ENCODE measurements at regions not wholly inside any gene's neighbourhood (a gene's known extent, or its start where the extent isn't known, plus 50 kb on each side); places are given as distances from the start of the nearest gene placed in this dataset.
A peak's percentile ranks its signal among the peaks of the same experiment; 100 is the strongest.
"Not testable (repeated sequence)": the region's sequence is repeated elsewhere in the genome, so short reads cannot be mapped to it uniquely, and the experiment has no call there.

DNA sequence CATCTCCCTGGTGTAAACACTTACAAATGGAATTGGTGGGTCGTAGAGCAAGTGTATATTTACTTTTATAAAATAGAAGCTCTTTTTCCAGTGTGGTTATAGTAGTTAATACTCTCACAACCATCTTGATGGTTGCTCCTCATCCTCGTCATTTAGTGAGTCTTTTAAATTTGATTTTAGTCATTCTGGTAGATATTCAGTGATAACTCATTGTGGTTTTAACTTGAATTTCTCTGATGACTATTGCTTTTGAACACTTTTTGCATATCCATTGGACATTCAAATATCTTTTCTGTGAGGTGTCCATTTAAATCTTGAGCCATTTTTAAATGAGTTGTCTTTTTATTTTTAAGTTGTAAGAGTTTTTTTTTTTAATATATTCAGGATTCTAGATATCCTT, 189.2 kb upstream of the PHACTR1 start:
- DNase-seq = no peak

DNA sequence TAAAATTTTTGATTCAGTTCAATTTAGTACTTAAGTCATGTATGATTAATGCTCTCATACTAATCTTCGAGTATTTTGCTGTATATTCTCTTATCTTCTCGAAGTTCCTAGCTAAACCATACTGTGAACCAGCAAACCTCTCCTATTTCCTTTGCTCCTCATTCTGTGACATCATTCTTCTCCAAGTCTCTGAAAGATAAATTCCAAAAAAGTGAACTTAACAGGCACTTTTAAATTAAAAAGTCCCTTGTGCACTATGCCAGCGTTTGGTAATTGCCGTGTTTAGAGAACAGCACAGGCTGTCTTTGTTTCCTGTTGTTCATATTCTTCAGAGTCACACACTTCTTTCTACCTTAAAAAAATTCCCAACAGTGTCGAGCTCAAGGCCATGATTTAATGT, 188.4 kb upstream of the PHACTR1 start:
- DNase-seq = no peak

DNA sequence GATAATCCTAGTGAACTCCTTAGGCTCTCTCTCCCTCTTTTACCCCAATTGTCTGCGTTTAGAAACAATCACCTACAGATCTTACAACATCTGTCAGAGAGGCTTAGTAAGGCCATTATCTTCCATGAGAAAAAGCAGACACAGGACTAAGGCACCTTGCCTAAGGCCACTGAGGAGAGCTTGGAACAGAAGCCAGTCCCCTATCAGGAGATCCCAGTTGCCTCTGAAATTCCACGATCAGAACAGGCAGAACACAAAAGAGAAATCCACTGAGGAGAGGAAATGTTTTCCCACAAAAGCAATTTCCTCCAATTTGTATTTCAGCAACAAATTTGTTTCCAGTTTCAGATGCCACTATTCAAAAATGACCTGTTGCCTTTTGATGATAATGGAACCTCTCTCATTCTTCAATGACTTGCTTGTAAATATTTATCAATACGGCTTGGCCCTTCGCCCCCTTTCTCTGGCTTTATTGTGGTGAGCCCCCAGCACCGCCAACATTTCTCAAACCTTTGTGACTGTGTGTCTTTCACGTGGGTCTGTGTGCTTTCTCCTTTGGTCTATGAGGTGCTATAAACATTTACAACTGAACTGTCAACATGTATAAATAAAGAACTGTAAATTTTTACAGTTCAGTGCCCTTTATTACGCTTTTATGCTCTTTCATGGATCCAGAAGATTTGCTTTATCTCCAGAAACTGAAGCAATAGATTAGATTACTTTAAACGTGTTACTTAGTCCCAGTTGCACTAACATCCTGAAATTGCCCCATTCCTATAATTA, 187.8 kb upstream of the PHACTR1 start:
- peak; percentile 31 for DNase-seq

DNA sequence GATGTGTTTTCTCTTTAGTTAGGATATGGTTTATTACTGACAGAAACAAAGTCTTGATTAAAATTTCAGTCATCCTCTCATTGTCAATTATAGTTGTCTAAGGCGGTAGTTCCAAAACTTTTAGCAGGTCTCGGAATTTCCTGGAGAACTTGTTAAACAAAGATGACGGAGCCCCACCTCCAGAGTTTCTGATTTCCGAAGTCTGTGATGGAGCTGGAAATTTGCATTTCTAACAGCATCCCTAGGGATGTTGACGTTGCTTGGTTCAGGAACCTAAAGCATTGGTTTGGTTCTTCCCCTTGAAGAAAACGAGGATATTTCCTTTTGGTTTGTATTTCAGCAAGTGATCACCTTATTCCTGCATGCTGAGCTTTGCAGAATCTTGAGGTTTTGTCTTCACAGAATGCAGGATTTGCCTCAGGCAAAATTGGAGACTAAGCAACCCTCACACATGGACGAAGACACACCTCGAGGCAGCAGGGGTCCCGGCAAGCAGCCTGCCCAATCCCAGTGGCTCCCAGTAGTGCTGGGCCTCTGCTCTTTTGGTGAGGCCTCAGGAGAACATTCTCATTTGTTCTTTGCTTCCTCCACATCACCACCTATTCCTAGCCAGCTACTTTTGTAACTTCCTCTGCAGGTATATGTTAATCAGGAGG, 187.1 kb upstream of the PHACTR1 start:
- DNase-seq = no peak

DNA sequence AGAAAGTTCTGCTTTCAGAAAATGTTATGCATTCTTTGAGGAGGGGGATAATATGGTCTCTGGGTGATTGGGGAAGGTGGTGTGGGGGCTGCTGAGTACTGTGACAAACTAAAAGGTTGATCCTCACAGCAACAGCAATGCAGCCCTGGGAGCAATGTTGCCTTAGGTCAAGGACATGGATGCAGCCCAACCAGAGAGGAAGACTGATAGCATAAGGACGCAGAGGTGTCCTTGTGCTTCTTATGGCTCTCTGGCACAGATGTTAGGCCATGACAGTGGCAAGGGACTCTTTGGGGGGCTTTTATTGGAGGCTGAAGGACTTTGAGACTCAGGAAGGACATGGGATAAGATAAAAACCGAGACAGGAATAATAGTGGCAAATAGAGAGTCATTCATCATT, 186.2 kb upstream of the PHACTR1 start:
- no peak for DNase-seq

DNA sequence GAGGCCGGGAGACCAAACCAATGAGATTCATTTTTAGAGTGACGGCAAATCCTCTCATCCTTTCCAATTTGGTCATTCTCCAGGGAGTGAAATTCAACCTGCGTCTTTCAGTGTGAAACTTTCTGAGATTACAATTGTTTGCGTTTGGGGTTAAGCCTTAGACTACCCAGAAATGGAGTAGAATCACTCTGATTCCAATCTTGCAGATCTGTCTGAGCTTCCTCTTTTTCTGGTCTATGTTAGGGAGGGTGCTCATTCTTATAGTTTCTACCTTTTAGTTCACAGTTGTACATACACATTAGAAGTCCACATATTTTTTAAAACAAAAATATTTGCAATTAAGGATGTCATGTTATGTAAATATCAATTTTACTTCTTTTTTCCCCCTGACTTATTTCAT, 183.0 kb upstream of the PHACTR1 start:
- DNase-seq = peak; percentile 34

DNA sequence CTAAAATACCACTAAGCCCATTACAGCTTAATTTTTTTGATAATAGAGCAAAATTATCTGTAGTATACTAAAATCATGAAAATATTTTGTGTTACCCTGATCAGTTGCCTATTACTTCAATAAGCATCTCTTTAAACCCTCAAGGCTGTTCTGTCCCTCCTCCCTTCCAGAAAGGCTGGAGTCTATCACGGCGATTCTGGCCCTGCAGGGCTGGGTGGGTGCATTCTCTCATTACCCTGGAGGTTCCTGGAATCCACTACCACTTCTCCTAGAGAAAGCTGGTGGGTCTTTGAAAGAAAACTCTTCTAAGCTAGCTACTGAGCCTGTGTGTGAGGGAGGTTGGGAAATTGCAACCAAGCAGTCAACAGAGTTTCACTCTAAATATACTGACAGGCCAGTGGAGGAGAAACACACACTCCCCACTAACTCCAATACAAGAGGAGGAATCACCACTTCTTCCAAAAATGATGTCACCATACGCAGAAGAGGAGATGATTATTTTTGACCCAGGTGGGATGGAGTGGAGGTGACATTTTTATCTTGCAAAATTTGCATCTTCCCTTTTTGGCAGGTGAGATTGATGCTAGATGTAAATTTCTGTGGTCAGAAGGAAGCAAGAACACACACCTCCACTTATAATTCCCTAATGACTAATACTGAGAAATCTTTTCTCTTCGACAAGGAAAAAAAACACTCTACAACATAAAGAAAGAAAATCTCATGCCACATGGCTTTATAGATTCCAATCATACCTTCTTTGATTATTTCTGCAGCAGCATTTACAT, 182.3 kb upstream of the PHACTR1 start:
- peak; percentile 57 for DNase-seq

DNA sequence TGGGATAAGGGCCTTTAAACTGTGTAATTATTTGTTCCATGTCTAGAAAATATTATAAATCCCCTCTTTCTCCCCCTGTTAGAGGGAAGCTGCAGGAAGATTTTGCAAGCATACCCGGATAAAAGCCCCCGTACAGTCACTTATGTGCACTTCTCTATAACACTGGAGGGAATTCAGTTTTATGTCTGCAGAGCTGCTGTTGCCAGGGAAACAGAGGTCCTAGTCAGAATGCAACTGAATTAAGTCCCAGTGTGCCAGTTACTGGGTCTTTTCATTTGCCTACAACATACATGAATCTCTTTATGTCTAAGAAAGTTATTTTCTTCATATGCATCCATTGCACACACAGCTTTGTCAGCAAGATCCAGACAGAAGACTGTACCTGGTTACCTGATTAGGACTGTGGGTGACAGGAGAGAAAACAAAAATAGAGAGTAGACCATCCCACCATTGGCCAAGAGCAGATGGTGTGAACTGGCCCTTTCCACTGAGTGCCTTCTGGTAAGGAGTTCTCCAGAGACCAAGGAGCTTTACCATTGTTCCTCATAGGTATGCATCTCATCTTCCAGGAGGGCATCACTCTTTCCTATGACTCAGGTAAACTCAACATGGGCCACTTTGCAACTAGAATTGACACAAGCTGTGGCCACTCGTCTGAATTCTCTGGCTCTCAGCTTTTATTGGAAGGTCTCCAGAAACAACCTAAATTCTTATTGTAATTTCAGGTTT, 180.8 kb upstream of the PHACTR1 start:
- DNase-seq = no peak

DNA sequence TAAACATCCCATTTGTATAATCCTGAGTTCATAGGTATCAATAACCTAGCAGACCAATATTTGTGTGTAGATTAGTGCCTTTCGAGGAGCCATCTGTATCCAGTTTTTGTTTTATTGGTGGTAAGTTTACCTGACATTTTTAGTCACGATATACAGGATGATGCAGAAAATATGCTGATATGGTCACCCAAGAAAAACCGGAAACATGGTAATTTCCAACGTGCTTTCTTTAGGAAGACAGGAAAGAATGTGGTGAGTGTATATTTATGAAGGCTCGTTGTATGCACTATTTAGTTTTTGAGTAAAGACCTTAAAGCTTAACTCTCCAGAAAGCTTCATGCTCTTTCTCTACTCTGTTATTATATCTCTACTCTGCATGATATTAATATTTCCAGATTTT, 180.2 kb upstream of the PHACTR1 start:
- no peak for DNase-seq

DNA sequence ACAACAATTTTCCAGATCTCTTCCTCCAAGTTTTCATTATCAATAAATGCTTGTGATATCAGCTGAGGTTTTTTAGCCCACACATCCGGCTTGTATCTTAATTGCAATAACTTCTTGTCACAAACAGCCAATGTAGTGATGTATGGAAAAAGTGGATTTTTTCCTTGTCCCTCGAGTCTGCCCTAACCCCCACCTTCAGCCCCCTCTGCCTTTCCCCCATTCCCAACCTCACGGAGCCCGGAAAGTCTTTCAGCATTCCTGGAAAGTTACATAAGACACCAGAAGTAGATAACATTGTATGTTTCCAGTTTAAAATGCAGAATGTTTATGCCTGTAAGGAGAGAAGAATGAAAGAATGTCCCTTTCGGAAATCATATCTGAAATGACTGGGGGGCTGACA, 179.2 kb upstream of the PHACTR1 start:
- peak; percentile 36 for DNase-seq

DNA sequence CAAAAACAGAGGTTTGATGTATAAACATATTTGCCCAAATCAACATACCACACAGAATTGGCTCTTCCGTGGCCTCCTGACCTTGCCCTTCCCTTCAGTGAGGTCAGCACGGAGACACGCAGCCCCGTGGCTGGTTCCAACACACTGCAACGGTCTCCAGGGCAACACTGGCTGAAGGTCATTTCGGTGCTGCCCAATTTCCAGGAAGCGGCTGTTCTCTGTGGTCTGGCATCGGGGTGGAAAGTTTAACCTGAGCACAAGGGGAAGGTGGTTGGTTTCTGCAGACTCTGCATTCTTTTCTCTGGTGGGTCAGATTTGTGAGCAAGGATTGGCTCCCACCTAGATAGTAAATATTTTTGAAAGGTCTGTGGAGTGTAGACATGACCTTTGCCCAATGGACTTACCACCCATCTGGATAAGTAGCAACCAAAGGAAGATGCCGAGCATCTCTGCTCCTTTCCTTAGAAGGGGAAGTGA, 177.6 kb upstream of the PHACTR1 start:
- DNase-seq = peak; percentile 13

DNA sequence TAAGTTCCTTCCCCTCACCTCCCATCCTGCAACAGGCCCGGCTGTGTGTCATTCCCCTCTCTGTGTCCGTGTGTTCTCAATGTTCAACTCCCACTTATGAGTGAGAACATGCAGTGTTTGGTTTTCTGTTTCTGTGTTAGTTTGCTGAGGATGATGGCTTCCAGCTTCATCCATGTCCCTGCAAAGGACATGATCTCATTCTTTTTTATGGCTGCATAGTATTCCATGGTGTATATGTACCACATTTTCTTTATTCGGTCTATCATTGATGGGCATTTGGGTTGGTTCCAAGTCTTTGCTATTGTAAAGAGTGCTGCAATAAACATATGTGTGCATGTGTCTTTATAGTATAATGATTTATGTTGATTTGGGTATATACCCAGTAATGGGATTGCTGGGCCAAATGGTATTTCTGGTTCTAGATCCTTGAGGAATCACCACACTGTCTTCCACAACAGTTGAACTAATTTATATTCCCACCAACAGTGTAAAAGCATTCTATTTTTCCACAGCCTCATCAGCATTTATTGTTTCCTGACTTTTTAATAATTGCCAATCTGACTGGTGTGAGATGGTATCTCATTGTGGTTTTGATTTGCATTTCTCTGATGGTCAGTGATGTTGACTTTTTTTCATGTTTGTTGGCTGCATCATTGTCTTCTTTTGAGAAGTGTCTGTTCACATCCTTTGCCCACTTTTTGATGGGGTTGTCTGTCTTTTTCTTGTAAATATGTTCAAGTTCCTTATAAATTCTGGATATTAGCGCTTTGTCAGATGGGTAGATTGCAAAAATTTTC, 174.1 kb upstream of the PHACTR1 start:
- DNase-seq = not testable (repeated sequence)

DNA sequence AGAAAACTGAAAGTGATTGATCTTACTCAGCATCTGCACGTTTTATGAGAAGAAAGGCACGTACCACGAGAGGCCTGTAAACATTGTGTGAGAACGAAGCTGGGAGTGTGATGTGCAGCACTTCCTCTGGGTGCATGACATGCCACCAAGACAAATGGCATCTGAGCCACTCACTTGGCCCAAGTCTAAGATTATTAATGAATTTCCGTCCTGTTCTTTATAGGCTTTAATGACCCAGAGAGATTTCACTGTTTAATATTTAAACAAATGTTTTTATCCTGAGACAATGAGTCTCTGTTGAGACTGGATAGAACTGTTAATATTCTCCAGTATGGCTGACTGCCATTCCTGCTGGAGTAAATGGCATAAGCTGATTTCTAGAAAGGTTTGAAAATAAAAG, 172.6 kb upstream of the PHACTR1 start:
- no peak for DNase-seq

DNA sequence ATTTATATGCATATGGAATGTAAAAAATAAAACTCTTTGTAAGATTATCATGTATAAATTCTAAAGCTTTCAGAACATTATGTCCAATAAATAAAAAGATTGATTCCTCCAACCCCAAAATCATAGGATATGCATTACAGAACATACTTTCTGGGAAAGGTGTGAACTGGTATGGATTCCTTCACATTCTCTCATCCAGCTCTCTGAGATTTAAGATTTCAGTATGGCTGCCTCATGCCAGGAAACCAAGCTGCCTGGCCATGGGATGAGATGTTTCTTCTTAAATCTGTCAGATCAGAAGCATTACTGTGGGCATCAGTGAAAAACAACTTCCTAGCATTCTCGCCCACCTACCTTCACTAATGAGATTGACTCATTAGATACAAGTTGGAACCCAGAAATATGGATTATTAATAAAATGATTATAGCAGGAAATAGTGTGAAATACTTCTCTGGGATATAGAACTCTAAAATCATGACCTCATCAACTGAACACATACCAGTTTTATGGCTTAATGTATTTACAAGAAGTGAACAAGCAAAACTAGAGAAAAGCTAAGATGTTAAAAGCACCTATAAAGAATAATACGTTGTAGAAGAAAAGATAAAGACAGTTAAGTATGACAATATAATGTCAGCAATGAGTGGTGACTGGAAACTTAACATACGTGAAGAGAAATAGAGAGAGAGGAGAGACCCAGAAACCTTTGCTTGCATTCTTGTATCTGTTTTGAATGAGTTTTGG, 171.6 kb upstream of the PHACTR1 start:
- no peak for DNase-seq

DNA sequence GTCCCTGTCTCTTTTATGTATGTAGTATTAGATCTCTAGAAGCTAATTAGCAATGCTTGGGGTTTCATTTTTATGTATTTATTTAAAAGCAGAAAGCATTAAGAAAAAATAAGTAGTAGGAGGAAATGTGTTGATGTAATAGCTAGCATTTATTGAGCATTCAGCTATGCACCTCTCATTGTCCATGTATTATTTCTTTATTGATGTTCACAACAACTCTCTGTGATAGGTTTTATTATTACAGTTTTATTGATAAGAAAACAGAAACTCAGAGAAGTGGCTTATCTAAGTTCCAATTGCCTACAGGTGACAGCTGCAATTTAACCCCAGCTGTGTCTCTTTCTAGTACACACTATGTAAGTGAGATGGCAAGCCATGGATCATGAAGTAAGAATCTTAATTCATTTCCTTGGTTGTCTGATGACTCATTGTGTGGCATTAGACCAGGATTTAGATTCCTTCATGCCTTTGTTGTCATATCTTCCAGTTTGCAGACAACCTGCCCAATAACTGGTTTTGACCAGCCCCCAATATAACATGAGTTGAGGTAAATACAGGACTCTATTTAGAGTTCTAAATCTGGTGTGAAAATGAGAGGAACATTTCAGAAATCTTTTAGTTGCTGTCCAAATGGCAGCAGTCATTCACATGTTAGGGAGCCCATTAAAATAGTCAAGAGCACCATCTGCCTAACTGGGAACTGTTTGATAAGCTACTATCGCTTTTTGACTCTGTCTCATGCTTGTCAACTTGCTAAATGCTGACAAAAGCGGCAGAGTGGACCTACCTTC, 170.8 kb upstream of the PHACTR1 start:
- no peak for DNase-seq

DNA sequence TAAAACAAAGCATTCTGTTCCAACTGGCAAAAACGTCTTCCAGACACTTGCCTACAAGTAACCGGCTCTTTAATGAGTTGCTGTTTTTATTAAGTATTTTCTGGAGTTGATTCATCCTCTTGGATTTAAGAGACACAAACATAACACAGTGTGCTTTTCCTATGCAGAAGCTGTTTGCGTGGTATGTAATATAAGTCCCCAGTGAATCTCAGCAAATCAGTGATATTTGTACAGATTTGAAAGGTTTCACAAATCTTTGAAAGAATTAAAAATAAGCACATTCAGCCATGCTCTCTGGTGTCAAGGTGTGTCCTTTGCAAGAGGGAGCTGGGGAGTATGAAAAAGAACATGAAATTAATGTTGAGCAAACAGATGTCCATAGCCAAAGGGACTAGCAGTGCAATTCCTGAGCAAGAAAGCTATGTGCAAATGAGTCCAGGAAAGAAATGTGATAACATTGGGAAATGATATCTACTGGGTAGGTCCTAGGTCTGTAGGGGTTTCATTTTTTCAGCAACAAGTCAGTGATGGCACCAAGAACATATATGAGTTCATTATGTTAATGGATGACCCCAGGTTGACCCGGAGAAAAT, 170.1 kb upstream of the PHACTR1 start:
- no peak for DNase-seq

DNA sequence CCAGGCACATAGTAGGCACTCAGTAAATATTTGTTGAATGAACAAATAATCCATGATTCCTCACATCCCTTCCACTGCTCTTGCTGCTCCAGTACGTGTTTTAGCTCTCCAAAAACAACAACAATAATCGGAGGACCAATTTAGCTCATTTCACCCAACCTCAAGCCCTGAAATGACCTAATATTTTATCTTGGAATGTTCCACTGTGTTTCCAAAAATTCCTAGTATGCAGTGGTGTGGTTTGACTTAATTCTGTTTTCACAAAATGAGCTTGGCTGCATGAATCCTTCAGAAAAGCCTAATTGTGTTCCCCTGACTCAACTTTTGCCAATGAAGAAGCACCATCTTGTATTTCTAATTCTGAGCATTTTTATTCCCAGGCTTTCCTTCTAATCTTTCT, 168.0 kb upstream of the PHACTR1 start:
- DNase-seq = no peak

DNA sequence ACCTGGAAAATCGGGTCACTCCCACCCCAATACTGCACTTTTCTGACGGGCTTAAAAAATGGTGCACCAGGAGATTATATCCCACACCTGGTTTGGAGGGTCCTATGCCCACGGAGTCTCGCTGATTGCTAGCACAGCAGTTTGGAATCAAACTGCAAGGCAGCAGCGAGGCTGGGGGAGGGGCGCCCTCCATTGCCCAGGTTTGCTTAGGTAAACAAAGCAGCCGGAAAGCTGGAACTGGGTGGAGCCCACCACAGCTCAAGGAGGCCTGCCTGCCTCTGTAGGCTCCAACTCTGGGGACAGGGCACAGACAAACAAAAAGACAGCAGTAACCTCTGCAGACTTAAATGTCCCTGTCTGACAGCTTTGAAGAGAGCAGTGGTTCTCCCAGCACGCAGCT, 167.1 kb upstream of the PHACTR1 start:
- DNase-seq = not testable (repeated sequence)

DNA sequence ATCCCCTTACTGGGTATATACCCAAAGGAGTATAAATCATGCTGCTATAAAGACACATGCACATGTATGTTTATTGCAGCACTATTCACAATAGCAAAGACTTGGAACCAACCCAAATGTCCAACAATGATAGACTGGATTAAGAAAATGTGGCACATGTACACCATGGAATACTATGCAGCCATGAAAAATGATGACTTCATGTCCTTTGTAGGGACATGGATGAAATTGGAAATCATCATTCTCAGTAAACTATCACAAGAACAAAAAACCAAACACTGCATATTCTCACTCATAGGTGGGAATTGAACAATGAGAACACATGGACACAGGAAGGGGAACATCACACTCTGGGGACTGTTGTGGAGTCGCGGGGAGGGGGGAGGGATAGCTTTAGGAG, 161.7 kb upstream of the PHACTR1 start:
- not testable (repeated sequence) for DNase-seq

DNA sequence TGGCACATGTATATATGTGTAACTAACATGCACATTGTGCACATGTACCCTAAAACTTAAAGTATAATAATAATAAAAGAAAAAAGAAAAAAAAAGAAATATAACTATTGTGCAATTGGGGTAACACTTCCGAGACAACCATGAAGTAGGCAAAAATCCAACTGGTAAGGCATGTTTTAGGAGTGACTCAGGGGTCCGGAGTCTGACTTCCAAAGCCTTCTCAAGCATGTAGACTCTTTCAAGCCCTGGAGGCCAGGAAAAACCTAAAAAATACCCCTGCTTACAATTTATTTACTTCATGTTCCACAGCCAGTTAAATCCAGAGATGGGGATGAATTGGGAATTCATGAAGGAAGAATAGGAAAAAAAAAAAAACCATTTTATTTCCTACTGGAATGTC, 161.3 kb upstream of the PHACTR1 start:
- DNase-seq = no peak

Measured in eye (tissue), 1 donor.